OCI-LY7 (cell line): ENCODE measurements at regions not wholly inside any gene's neighbourhood (a gene's known extent, or its start where the extent isn't known, plus 50 kb on each side); places are given as distances from the start of the nearest gene placed in this dataset.

Source experiments
- BruUV-seq: library from RNA; stranded (reverse); fragments of 400-500 nt; replicated peaks from 2 replicates; lab custom pipeline; 2021; lab: Mats Ljungman, UMichigan
- CTCF ChIA-PET: fragments of 300-600 bp; sonication (Branson Sonifier 250); formaldehyde crosslinking; loops from one replicate; lab custom pipeline; 2022; ENCODE audit warnings: antibody characterized with exemption; ENCODE audit not compliant: unreplicated experiment; lab: Charles Lee
- POLR2A ChIA-PET: fragments of 300-600 bp; sonication (Branson Sonifier 250); formaldehyde crosslinking; loops from one replicate; lab custom pipeline; 2022; ENCODE audit warnings: antibody characterized with exemption; lab: Charles Lee
- DNase-seq: peaks from one replicate; pipeline ENCODE4 v3.0.0-alpha.2; 2015; ENCODE audit warnings: low spot score
- H2AFZ ChIP-seq: fragments of 200-600 bp; sonication (generic), shearing (Covaris generic); 2 replicates; pipeline ENCODE4 v1.6.1; 2014; ENCODE audit warnings: mild to moderate bottlenecking, antibody characterized with exemption, low read length, moderate library complexity
- H3K27ac ChIP-seq: fragments of 200-600 bp; sonication (generic); 2 replicates; pipeline ENCODE4 v1.5.1; 2014; ENCODE audit warnings: mixed run types, low read depth, mild to moderate bottlenecking, moderate library complexity, low read length, inconsistent platforms; ENCODE audit not compliant: poor library complexity, severe bottlenecking
- H3K36me3 ChIP-seq: fragments of 200-600 bp; sonication (generic); 2 replicates; pipeline ENCODE4 v1.6.1; 2014; ENCODE audit warnings: mild to moderate bottlenecking, antibody characterized with exemption, low read length, moderate library complexity, mixed read lengths; ENCODE audit not compliant: insufficient read depth
- H3K4me1 ChIP-seq: fragments of 200-600 bp; sonication (generic); 2 replicates; pipeline ENCODE4 v1.5.1; 2014; ENCODE audit warnings: mild to moderate bottlenecking, low read length; ENCODE audit not compliant: insufficient read depth, poor library complexity, severe bottlenecking
- H3K4me2 ChIP-seq: fragments of 200-600 bp; sonication (generic); 2 replicates; pipeline ENCODE4 v1.6.1; 2014; ENCODE audit warnings: mild to moderate bottlenecking, low read length
- H3K4me3 ChIP-seq: fragments of 200-600 bp; sonication (generic); 2 replicates; pipeline ENCODE4 v1.5.1; 2014; ENCODE audit warnings: mild to moderate bottlenecking, low read depth, low read length; ENCODE audit not compliant: poor library complexity, severe bottlenecking
- H3K79me2 ChIP-seq: fragments of 200-600 bp; sonication (generic); 2 replicates; pipeline ENCODE4 v1.6.1; 2016; ENCODE audit warnings: low read depth, mild to moderate bottlenecking, low read length, moderate library complexity, mixed read lengths; ENCODE audit not compliant: insufficient read depth
- H3K9me2 ChIP-seq: fragments of 200-600 bp; sonication (generic); 2 replicates; pipeline ENCODE4 v1.6.1; 2016; ENCODE audit warnings: mild to moderate bottlenecking, low read length, mixed read lengths; ENCODE audit not compliant: insufficient read depth
- H3K9me3 ChIP-seq: fragments of 200-600 bp; sonication (generic); 2 replicates; pipeline ENCODE4 v1.6.1; 2014; ENCODE audit warnings: mild to moderate bottlenecking, mixed run types, low read length, mixed read lengths
- H4K20me1 ChIP-seq: fragments of 200-600 bp; sonication (generic); 2 replicates; pipeline ENCODE4 v1.6.1; 2014; ENCODE audit warnings: mild to moderate bottlenecking, antibody characterized with exemption, low read length, moderate library complexity, mixed read lengths; ENCODE audit not compliant: insufficient read depth
- EZH2phosphoT487 ChIP-seq: fragments of 200-600 bp; sonication (generic); IDR thresholded peaks from 2 replicates; pipeline ENCODE4 v1.6.1; 2018; ENCODE audit warnings: low read depth, borderline replicate concordance, mild to moderate bottlenecking, mixed run types, antibody characterized with exemption, low read length, moderate library complexity, mixed read lengths
- intact Hi-C: fragments of 100-400 bp; cut with micrococcal nuclease; formaldehyde crosslinking; loops from one replicate; pipeline ENCODE4 v1.10.0; 2022; ENCODE audit not compliant: unreplicated experiment
- TF ChIP-seq, protein P1 (sequence below): fragments of 200-600 bp; sonication (generic); conservative IDR thresholded peaks from 2 replicates; pipeline ENCODE4 v1.5.1; 2014; ENCODE audit warnings: mild to moderate bottlenecking, antibody characterized with exemption, low read length, moderate library complexity, mixed read lengths

- H3K36me3 ChIP-seq, result no peaks in the 10 kb centered on the region
- no peaks in the 10 kb centered on the region for H3K9me3 ChIP-seq
- H3K4me1 ChIP-seq, result no peaks in the 10 kb centered on the region
- no peaks in the 10 kb centered on the region for H3K79me2 ChIP-seq
- ChIA-PET CTCF (no interaction called here), POLR2A (interaction anchor here (0.7 to 0.9 kb wide), 2 partner anchors 17 to 29 kb away, joined by 3 to 10 read pairs; no protein-coding TSS in a partner anchor)
- no peak overlapping the region for H3K4me2 ChIP-seq
- no TSS peak for BruUV-seq
- H3K9me2 ChIP-seq, result no peaks in the 10 kb centered on the region
- TF ChIP-seq, protein P1, sequence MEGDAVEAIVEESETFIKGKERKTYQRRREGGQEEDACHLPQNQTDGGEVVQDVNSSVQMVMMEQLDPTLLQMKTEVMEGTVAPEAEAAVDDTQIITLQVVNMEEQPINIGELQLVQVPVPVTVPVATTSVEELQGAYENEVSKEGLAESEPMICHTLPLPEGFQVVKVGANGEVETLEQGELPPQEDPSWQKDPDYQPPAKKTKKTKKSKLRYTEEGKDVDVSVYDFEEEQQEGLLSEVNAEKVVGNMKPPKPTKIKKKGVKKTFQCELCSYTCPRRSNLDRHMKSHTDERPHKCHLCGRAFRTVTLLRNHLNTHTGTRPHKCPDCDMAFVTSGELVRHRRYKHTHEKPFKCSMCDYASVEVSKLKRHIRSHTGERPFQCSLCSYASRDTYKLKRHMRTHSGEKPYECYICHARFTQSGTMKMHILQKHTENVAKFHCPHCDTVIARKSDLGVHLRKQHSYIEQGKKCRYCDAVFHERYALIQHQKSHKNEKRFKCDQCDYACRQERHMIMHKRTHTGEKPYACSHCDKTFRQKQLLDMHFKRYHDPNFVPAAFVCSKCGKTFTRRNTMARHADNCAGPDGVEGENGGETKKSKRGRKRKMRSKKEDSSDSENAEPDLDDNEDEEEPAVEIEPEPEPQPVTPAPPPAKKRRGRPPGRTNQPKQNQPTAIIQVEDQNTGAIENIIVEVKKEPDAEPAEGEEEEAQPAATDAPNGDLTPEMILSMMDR, result no peak
- no peak for TF ChIP-seq EZH2phosphoT487
- H2AFZ ChIP-seq, result no peak overlapping the region
- H3K4me3 ChIP-seq, result no peak overlapping the region
- DNase-seq, result no peak
- no peaks in the 10 kb centered on the region for H4K20me1 ChIP-seq
- intact Hi-C loops, result no loop called here
- H3K27ac ChIP-seq, result no peak overlapping the region
These were observed 121.8 kb upstream of the SERPIND1 start for GRCh38 chr22:20652130-20652529.

GRCh38 chr22:20652582-20652981 lies 121.3 kb upstream of the SERPIND1 start:
- H3K4me2 ChIP-seq, result no peak overlapping the region
- TF ChIP-seq, protein P1, result no peak
- TF ChIP-seq EZH2phosphoT487, result no peak
- CTCF ChIA-PET, result no interaction called here
- no TSS peak for BruUV-seq
- no peak overlapping the region for H3K4me3 ChIP-seq
- POLR2A ChIA-PET, result interaction anchor here (0.7 kb wide), 1 partner anchor 29 kb away, joined by 10 read pairs; no protein-coding TSS in a partner anchor
- intact Hi-C loops, result no loop called here
- DNase-seq, result no peak
- H3K36me3 ChIP-seq, result no peaks in the 10 kb centered on the region
- no peaks in the 10 kb centered on the region for H3K9me2 ChIP-seq
- no peak overlapping the region for H2AFZ ChIP-seq
- no peaks in the 10 kb centered on the region for H4K20me1 ChIP-seq
- no peak overlapping the region for H3K27ac ChIP-seq
- no peaks in the 10 kb centered on the region for H3K9me3 ChIP-seq
- no peaks in the 10 kb centered on the region for H3K4me1 ChIP-seq
- no peaks in the 10 kb centered on the region for H3K79me2 ChIP-seq

DNA sequence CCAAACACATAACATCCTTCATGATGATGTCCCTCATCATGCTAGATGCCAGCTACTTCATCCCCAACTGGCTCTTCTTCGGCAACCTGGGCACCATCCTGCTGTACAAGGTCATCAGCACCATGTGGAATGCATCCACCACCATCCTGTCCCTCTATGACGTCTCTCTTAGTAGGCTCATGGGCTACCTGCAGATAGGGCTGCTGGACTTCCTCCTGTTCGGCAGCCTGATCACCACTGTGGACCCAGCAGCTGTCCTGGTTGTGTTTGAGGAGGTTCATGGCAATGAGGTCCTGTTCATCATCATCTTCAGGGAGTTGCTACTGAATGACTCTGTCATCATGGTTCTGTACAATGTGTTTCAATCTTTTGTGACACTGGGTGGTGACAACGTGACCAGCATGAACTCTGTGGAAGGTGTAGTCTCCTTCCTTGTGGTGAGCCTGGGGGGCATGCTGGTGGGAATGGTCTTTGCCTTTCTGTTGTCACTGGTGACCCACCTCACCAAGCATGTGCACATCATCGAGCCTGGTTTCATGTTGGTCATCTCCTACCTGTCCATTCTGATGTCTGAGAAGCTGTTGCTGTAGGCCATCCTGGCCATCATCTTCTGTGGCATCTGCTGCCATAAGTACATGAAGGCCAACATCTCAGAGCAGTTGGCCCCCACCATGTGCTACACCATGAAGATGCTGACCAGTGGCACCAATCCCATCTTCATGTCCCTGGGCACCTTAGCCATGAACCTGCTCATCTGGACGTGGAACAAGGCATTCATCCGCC lies 120.7 kb upstream of the SERPIND1 start:
- no peaks in the 10 kb centered on the region for H3K79me2 ChIP-seq
- ChIA-PET CTCF (no interaction called here), POLR2A (no interaction called here)
- no peaks in the 10 kb centered on the region for H3K9me2 ChIP-seq
- no TSS peak for BruUV-seq
- H3K27ac ChIP-seq, result no peak overlapping the region
- no peaks in the 10 kb centered on the region for H3K36me3 ChIP-seq
- intact Hi-C loops, result no loop called here
- H3K9me3 ChIP-seq, result no peaks in the 10 kb centered on the region
- no peak for DNase-seq
- H4K20me1 ChIP-seq, result no peaks in the 10 kb centered on the region
- H2AFZ ChIP-seq, result no peak overlapping the region
- H3K4me2 ChIP-seq, result no peak overlapping the region
- H3K4me1 ChIP-seq, result no peaks in the 10 kb centered on the region
- no peak overlapping the region for H3K4me3 ChIP-seq
- TF ChIP-seq, protein P1, result no peak
- no peak for TF ChIP-seq EZH2phosphoT487
